GM12864 (cell line): ENCODE measurements at regions not wholly inside any gene's neighbourhood (a gene's known extent, or its start where the extent isn't known, plus 50 kb on each side); places are given as distances from the start of the nearest gene placed in this dataset.

Experiments used
- DNase-seq: peaks from one replicate; pipeline ENCODE4 v3.0.0-alpha.2; 2011; ENCODE audit warnings: low read depth
- H3K4me3 ChIP-seq: 2 replicates; pipeline ENCODE4 v1.5.1; 2011; ENCODE audit warnings: mild to moderate bottlenecking, low read depth, low read length, control low read depth
- CTCF ChIP-seq: IDR thresholded peaks from 2 replicates; pipeline ENCODE4 v1.5.1; 2011; ENCODE audit warnings: low read depth, mild to moderate bottlenecking, moderate library complexity, low read length, control low read depth, inconsistent platforms; ENCODE audit errors: missing control alignments

- DNase-seq: no peak
- TF ChIP-seq CTCF: no peak
- H3K4me3 ChIP-seq: no peak overlapping the region
Measured at GRCh38 chr11:95521862-95522261, 267.7 kb downstream of the FAM76B start.

GRCh38 chr11:95521133-95521542 is 268.4 kb downstream of the FAM76B start:
- no peak for TF ChIP-seq CTCF
- H3K4me3 ChIP-seq: no peak overlapping the region
- DNase-seq: no peak

DNA sequence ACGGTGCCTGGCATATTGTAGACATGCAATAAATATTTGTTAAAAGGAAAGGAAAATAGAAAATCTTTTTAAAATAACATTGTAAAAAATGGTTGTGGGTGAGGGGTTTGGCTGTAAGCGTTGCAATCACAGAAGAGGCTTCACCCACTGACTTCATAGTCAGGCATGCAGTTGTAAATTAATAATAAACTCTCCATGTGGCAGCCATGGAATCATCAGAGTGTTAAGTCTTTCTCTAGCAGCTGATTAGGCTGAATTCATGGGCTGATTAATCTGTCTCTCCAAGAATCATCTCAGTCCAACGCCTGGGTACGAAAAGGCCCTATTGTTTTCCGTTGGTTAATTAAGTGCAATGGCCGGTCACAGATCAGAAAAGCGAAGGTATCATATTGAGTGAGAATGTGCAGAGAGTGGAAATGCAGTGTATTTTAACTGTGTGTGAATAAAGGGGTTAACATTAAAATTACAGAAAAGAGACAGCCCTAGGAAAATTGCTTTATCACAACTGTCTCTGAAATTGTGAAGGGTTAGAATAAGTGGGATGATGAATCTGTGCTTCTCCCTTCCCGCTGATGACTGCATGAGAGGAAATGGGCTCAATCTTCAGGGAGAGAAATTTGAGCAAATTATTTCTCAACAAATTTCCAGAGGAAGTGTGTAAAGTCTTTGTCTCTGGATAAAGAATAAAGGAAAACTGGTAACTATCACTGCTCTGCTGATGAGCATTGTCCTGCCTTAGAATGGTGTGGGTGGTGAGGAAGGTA is 269.0 kb downstream of the FAM76B start:
- no peak for DNase-seq
- H3K4me3 ChIP-seq: no peak overlapping the region
- TF ChIP-seq CTCF: no peak

- no peak for TF ChIP-seq CTCF
- DNase-seq: no peak
- no peak overlapping the region for H3K4me3 ChIP-seq
Measured at GRCh38 chr11:95519912-95520311, 269.7 kb downstream of the FAM76B start.

DNA sequence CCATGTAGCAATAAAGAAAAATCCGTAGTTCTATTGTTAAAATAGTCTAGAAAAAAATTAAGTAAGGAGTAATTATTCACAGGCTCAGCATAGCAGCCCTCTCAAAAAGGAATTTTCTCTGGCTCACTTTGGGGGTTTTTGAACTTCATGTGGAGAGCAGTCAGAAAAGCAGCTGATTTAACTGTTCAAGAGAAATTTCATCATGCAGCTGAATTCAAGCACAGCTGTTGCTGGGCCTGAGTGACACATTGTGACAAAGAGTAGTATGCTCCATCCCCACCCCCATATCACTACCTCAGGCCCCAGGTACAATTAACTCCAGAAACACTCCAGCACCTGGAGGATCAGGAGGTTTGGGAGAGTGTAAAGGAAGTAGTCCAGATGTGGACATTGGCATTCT is 272.1 kb downstream of the FAM76B start:
- H3K4me3 ChIP-seq: no peak overlapping the region
- no peak for DNase-seq
- TF ChIP-seq CTCF: no peak

- no peak for TF ChIP-seq CTCF
- no peak for DNase-seq
- no peak overlapping the region for H3K4me3 ChIP-seq
Measured at GRCh38 chr11:95516786-95517185, 272.8 kb downstream of the FAM76B start.

DNA sequence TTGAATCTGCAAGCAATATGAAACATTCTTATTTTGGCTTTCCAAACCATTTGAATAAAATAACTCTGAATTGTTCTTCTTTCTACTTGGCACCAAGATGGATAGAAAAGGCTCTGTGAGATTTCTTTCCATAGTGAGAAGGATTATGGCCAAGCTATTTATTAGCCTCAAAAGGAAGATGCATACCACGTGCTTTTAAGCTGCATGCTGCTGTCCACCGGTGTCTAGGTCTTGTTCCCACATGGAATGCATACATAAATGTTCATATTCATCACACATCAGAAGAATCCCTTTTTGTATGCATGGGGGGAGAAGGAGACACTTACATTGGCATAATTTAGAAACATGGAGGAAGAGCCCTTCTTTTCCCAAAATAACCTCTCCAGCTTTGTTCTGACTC is 273.4 kb downstream of the FAM76B start:
- H3K4me3 ChIP-seq: no peak overlapping the region
- no peak for TF ChIP-seq CTCF
- DNase-seq: no peak
